SH-SY5Y (cell line): ENCODE measurements at regions not wholly inside any gene's neighbourhood (a gene's known extent, or its start where the extent isn't known, plus 50 kb on each side); places are given as distances from the start of the nearest gene placed in this dataset.

ENCODE experiments used
- GATA2 ChIP-seq: IDR thresholded peaks from 2 replicates; pipeline ENCODE4 v1.6.1; 2011; ENCODE audit warnings: mild to moderate bottlenecking, low read depth, low read length
- GATA3 ChIP-seq: IDR thresholded peaks from 2 replicates; pipeline ENCODE4 v1.6.1; 2011; ENCODE audit warnings: low read depth, mild to moderate bottlenecking, low read length, moderate library complexity

DNA sequence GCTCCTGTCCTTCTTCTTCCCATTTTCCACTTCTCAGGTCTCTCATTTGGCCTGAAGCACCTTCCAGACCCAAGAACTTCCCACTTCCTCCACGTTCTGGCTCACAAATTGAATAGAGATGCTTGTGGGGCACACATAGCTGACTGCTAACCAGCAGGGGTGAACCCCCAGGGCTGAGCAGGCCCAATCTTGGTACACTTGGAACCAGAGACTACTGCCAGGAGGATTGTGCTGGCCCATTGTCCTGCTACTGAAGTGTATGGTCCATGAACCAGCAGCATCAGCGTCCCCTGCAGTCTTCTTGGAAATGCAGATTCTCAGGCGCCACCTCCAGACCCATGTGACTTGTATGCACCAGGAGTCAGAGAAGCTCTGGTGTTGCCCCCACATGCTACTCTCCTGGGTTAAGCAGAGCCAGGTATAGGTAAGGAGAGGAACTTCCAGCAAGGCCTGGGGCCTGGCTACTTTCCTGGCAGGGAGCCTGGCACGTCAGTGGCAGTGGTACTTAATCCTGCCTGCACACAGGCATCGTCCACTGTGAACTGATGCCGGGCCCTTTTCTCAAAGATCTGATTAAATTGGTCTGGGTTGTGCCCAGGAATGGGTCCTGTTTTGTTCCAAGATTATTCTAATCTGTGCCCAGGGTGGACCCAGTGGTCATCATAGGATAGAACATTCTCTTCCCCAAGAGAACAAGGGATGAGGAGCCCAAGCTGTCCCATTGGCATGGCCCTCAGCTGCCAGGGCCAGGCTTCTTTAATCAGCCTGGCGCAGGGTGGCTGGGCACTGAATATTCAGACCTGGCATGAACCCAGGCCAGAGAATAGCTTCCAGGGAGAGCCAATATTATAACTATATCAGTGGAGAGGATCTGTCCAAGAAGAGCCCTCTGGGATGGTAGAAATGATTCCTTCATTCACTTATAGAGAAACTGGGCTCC, 248.7 kb downstream of the SOX11 start:
- TF ChIP-seq GATA2 (peak; percentile 58), GATA3 (no peak)

DNA sequence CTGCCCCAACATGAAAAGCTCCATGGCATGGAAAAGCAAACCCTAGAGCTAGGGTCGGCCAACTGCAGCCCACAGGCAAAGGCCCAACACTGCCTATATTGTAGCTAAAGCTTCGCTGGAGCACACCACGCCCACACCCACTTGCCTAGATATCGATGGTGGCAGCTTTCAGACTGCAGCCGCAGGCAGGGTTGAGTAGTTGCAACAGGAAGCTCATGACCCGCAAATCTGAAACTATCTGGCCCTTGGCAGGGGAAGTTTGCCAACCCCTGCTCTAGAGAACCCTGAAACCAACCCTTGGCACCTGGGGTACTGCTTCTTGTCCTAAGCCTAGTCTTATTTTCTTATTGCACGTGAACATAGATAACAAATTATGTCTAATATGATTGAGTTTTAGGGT, 250.0 kb downstream of the SOX11 start:
- TF ChIP-seq GATA3 (no peak), GATA2 (no peak)

DNA sequence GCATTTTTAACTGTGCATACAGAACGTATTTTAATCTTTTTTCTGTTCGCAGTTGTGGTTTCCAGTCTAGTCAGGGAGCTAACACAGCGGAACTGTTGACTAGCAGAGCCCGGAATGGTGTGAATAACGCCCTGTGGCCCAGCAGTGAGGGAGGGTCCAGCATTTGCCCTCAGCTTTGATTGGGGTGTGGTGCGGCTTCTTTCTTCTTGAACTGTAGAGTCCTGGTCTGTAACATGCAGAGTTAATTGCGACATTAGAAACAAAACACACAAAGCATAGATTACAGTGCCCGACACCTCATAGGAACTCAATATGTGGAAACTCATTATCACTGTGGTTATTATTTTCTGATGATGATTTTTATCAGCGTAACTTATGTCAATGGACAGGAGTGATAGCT, 253.6 kb downstream of the SOX11 start:
- no peak for TF ChIP-seq GATA3
- no peak for TF ChIP-seq GATA2

DNA sequence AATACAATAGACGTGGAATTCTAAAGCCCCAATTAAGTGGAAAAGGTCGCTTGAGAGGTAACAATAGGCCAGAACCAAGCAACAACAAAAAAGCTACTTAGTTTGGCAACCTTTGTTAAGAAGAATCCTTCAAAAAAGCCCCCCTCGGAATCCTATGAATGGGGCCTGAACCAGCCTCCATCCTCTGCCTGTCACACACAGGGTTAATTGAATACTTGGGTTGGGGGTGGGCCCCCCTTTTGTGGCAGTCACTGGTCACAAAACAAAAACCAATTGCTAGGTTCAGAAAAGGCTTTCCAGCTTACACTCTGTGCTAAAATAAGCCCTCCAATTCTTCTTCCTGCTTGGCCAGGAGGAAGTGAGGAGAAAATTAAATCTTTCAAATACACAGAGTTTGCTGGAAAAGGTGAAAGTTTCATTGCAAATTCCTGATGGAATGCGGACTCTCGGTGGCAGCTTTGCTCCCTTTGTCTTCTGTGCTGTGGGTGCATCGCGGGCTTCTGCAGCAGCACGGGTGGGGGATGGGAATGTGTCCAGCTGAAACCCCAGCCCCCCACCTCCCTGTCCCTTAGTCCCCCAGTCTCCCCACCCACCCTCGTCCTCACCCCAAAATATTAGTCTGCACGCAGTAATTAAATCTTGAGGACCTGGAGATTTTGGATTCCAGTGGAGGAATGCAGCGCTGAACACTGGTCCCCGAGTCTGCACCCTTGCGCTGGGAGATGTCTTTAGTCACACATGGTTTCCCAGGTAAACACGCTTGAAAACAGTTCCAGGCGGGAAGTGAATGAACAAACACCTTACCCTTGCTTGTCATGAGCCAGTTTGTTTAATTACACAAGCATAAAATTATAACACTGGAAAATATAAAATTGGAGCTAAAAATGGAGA, 254.3 kb downstream of the SOX11 start:
- TF ChIP-seq GATA2: no peak
- no peak for TF ChIP-seq GATA3

DNA sequence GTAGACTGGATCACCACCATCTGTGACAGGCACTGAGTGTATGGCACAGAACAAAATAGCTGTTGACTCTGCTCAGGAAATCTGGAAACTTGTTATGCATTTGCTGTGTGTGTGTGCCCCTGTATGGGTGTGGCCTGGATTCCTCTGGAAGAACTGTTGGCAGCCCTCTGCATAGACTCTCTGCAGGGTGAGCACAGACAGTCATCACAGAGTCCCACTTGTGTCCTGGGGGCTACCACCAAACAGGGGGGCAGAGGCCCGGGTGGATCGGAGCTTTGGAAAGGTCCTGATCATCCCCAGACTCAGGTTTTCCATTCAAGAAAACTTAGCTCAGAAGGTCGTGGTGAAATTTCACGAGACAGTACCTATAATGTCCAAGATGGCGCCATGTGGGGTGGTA, 258.6 kb downstream of the SOX11 start:
- no peak for TF ChIP-seq GATA2
- TF ChIP-seq GATA3: no peak

DNA sequence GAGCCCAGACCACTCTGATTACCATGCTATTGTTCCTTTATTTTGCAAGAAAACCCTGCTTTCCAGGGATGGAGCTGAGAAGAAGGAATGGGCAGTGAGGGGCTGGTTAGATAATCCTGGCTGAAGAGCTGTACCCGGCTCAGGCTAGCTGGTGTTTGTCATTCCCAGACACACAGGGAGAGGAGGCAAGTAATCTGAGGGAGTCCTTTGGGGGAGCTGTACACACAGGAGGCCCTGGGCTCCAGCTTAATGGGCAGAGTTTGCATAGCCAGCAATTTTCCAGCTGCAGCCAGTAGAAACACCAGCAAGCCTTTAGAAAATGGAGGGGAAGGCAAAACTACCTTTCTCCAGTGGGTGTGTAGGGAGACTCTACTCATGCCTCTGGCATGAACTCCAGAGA, 259.3 kb downstream of the SOX11 start:
- TF ChIP-seq GATA3: no peak
- TF ChIP-seq GATA2: no peak

DNA sequence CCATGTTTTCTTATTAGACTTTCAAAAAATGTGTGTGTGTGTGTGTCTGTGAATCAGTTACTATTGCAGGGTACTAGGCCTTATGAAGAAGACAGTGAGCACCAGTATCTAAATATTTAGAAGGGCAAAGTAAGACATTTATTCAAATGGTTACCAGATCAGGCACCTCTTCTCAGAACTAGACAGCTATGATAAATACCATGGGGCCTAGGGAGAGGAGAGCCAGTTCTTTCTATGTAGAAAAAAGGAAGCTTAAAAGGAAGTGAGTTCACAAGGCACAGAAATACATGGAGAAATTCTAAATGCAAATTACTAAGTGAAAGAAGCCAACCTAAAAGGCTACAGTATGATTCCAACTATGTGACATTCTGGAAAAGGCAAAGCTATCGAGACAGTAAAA, 261.3 kb downstream of the SOX11 start:
- TF ChIP-seq GATA3 (no peak), GATA2 (no peak)

DNA sequence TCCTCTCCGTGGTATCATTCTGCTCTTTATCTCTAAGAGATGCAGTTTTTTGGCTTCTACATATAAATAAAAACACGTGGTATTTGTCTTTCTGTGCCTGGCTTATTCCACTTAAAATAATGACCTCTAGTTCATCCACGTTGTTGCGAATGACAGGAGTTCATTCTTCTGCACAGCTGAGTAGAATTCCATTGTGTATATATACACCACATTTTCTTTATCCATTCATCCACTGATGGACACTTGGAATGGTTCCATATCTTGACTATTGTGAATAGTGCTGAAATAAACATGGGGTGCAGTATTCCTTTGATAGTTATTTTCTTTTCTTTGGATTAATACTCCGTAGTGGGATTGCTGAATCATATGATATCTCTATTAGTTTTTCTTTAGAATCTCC, 262.3 kb downstream of the SOX11 start:
- no peak for TF ChIP-seq GATA2
- TF ChIP-seq GATA3: no peak

DNA sequence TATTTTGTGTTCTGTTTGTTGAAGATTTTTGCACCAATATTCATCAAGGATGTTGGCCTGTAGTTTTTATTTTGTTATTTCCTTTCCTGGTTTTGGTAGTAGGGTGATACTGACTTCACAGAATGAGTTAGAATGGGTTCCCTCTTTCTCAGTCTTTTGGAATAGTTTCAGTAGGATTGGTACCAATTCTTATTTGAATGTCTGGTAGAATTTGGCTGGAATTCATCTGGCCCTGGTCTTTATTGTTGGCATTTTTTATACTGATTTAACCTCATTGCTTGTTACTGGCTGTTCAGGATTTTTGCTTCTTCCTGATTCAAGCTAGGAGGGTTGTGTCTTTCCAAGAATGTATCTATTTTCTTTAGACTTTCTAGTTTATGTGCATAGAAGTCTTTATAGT, 263.7 kb downstream of the SOX11 start:
- no peak for TF ChIP-seq GATA3
- no peak for TF ChIP-seq GATA2

DNA sequence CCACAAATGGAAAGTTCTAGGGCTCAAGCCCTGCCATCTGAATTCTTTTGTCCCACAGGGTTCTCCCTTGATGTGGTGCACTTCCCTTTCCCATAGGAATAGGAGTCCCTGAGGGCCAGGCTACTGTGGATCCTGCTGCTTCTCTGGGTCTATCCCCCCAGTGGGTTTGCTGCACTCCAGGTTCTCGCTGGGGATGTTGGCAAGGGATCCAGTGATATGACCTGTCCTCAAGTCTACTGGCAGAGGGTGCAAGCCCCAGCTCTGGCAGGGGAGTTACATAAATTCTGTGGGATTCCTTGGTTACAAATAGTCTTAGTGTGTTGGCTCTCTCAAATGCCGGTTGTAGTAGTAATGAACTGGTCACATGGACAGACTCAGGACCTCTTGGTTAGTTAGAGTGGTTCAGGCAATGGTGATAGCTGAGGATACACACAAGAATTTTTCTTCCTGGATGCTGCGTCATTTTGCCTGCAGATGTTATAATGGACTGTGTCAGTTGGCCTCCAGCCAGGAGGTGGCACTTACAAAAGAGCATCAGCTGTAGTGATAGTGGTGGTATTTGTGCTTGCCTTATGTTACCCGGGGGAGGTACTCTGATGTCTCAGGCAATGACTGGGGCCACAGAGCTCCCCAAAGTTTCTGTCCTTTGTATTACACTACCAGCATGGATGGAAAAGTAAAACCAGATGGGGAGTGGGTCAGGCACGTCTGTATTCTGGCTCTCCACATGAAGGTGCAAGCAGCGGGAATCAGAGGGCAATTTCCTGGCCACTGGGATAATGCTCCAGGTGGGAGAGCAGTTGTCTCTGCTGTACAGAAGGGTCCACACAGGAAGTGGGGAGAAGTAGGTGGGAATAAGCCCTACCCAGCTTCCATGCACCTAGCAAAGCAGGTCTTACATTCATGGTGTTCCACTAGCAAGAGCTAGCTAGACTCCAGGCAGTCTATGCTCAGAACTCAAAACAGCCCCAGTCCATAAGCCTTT, 267.9 kb downstream of the SOX11 start:
- TF ChIP-seq GATA2 (no peak), GATA3 (no peak)

DNA sequence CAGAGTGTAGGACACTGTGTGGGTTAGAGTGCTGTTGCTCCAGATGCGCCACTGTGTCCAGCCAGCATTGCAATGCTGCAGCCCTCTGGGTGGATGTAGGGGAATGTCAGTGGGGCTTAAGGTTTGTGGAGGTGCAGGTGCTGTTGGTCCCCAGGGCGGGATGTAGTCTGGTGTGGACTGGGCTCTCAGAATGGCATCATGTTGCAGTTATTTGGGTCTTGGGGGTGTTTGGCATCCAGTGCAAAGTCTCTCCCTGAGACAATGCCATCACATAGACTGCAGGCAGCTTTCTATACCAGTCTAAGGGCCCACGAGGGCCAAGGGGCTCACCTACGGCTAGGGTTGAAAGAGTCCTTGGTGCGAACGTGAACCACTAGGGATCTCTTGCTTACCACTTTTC, 275.3 kb downstream of the SOX11 start:
- TF ChIP-seq GATA2 (no peak), GATA3 (no peak)

DNA sequence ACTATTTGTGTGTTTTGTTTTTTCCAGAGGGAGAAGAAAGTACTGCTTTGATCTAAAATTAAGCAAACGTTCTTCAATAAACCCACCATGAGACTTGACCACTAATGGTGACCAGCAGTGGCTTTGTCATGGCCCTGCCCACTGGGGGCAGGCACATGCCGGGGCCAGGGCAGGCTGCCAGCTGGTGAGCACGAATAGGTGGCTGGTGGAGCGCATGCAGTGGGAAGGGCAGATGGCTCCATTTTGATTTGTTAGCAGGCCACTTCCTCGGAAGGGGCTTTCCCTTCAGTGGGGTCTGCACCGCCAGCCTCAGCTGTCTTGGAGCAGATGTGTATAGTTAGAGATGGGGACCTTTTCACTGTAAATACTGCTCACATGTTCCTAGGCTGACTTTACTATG, 277.1 kb downstream of the SOX11 start:
- TF ChIP-seq GATA3 (no peak), GATA2 (no peak)

DNA sequence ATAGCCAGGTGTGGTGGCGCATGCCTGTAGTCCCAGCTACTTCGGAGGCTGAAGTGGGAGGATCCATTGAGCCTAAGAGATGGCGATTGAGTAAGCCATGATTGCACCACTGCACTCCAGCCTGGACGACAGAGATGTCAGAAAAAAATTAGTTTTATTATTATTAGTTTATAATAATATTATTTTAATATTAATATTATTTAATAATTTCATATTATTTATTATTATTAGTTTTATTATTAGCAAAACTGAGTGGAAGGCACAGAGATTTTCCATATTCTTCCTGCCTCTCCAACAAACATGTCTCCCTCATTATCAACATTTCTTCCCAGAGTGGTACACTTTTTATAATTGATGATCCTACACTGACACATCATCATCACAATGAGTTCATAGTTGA, 278.2 kb downstream of the SOX11 start:
- TF ChIP-seq GATA2: no peak
- no peak for TF ChIP-seq GATA3
